ENCODE measurements at regions not wholly inside any gene's neighbourhood (a gene's known extent, or its start where the extent isn't known, plus 50 kb on each side); places are given as distances from the start of the nearest gene placed in this dataset.

DNA sequence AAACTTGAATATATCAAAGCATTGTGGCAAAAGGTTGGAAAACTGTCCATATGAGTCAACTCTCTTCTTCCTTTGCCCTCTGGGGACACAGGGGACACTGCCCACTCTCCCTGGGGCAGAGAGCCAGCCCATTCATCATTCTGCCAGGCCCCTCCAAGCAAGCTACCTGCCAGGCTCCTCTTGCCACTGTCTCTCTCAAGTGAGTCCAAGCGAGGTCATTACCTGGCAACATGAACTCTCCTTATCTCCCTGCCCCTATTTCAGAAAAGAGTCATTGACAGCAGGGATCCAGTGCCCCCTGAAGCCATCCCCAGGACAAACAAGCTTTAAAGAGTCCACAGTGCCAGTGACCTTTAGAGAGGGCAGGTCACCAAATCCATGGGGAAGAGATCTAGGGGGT is 312.7 kb upstream of the PPARGC1A start:
- no peak for TF ChIP-seq TAF1 (conservative IDR thresholded peaks at IDR 0.05)
- TF ChIP-seq, protein P1, sequence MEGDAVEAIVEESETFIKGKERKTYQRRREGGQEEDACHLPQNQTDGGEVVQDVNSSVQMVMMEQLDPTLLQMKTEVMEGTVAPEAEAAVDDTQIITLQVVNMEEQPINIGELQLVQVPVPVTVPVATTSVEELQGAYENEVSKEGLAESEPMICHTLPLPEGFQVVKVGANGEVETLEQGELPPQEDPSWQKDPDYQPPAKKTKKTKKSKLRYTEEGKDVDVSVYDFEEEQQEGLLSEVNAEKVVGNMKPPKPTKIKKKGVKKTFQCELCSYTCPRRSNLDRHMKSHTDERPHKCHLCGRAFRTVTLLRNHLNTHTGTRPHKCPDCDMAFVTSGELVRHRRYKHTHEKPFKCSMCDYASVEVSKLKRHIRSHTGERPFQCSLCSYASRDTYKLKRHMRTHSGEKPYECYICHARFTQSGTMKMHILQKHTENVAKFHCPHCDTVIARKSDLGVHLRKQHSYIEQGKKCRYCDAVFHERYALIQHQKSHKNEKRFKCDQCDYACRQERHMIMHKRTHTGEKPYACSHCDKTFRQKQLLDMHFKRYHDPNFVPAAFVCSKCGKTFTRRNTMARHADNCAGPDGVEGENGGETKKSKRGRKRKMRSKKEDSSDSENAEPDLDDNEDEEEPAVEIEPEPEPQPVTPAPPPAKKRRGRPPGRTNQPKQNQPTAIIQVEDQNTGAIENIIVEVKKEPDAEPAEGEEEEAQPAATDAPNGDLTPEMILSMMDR (IDR thresholded peaks at IDR 0.05; ENCODE audit: low read depth, low read length, missing input control): no peak
- TF ChIP-seq, protein P2, sequence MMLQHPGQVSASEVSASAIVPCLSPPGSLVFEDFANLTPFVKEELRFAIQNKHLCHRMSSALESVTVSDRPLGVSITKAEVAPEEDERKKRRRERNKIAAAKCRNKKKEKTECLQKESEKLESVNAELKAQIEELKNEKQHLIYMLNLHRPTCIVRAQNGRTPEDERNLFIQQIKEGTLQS (IDR thresholded peaks at IDR 0.05): no peak
- no peak for TF ChIP-seq YY1 (IDR thresholded peaks at IDR 0.05)
- TF ChIP-seq, protein P3, sequence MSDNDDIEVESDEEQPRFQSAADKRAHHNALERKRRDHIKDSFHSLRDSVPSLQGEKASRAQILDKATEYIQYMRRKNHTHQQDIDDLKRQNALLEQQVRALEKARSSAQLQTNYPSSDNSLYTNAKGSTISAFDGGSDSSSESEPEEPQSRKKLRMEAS (IDR thresholded peaks at IDR 0.05): no peak
- no peak for TF ChIP-seq SP1 (IDR thresholded peaks at IDR 0.05)
- TF ChIP-seq, protein P4, sequence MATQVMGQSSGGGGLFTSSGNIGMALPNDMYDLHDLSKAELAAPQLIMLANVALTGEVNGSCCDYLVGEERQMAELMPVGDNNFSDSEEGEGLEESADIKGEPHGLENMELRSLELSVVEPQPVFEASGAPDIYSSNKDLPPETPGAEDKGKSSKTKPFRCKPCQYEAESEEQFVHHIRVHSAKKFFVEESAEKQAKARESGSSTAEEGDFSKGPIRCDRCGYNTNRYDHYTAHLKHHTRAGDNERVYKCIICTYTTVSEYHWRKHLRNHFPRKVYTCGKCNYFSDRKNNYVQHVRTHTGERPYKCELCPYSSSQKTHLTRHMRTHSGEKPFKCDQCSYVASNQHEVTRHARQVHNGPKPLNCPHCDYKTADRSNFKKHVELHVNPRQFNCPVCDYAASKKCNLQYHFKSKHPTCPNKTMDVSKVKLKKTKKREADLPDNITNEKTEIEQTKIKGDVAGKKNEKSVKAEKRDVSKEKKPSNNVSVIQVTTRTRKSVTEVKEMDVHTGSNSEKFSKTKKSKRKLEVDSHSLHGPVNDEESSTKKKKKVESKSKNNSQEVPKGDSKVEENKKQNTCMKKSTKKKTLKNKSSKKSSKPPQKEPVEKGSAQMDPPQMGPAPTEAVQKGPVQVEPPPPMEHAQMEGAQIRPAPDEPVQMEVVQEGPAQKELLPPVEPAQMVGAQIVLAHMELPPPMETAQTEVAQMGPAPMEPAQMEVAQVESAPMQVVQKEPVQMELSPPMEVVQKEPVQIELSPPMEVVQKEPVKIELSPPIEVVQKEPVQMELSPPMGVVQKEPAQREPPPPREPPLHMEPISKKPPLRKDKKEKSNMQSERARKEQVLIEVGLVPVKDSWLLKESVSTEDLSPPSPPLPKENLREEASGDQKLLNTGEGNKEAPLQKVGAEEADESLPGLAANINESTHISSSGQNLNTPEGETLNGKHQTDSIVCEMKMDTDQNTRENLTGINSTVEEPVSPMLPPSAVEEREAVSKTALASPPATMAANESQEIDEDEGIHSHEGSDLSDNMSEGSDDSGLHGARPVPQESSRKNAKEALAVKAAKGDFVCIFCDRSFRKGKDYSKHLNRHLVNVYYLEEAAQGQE (IDR thresholded peaks at IDR 0.05): no peak
- no peak for TF ChIP-seq GABPA (IDR thresholded peaks at IDR 0.05 in 1 of 2, conservative IDR thresholded peaks at IDR 0.05 in 1 of 2)
- TF ChIP-seq RAD21 (IDR thresholded peaks at IDR 0.05): peak; percentile 38 to 51
- TF ChIP-seq JUND (IDR thresholded peaks at IDR 0.05): peak in 1 of 2 donors; percentile 34
- no peak for TF ChIP-seq FOXA1 (IDR thresholded peaks at IDR 0.05)
- peak; percentile 69 to 70 for TF ChIP-seq HNF4A (conservative IDR thresholded peaks at IDR 0.05)
